Activated B cell treated with CpG ODN at 0.5 μM for 24 hours (primary cell): ENCODE measurements at regions not wholly inside any gene's neighbourhood (a gene's known extent, or its start where the extent isn't known, plus 50 kb on each side); places are given as distances from the start of the nearest gene placed in this dataset.

Experiments
- ATAC-seq: fragments of 200-7000 bp; cut with Tn5 transposase; one replicate; pipeline ENCODE4 v1.10.0; 2021; ENCODE audit warnings: low read depth, mild to moderate bottlenecking, moderate library complexity
- CTCF ChIA-PET: fragments of 350-600 bp; sonication (Branson Sonifier 250); formaldehyde crosslinking; loops from one replicate; lab custom pipeline; 2021; ENCODE audit warnings: antibody characterized with exemption; lab: Charles Lee
- POLR2A ChIA-PET: fragments of 350-600 bp; sonication (Branson Sonifier 250); formaldehyde crosslinking; loops from one replicate; lab custom pipeline; 2021; ENCODE audit warnings: antibody characterized with exemption; lab: Charles Lee
- DNase-seq: peaks from one replicate; pipeline ENCODE4 v3.0.0; 2022
- H3K27ac Mint-ChIP-seq: one replicate; pipeline ENCODE4 v1.8.0; 2020; ENCODE audit warnings: mixed read lengths
- H3K27me3 Mint-ChIP-seq: one replicate; pipeline ENCODE4 v1.8.0; 2021; ENCODE audit warnings: mixed read lengths
- H3K36me3 Mint-ChIP-seq: one replicate; pipeline ENCODE4 v1.8.0; 2021; ENCODE audit warnings: low read depth, mixed read lengths
- H3K4me1 Mint-ChIP-seq: one replicate; pipeline ENCODE4 v1.8.0; 2021; ENCODE audit warnings: mixed read lengths
- H3K4me3 Mint-ChIP-seq: one replicate; pipeline ENCODE4 v1.8.0; 2020; ENCODE audit warnings: mild to moderate bottlenecking, mixed read lengths
- H3K9me3 Mint-ChIP-seq: one replicate; pipeline ENCODE4 v1.8.0; 2020; ENCODE audit warnings: mixed read lengths
- intact Hi-C: fragments of 100-400 bp; cut with micrococcal nuclease; formaldehyde crosslinking; loops from one replicate; pipeline ENCODE4 v1.15.1; 2024
- TF ChIP-seq, protein P1 (sequence below): fragments of 200-600 bp; IDR thresholded peaks from one replicate; pipeline ENCODE4 v1.8.0; 2022; ENCODE audit warnings: antibody characterized with exemption, mild to moderate bottlenecking

GRCh38 chr2:58541511-58541910, 300.4 kb upstream of the FANCL start:
- Mint-ChIP-seq H3K27me3 (peaks cover 6% of the 10 kb centered on the region), H3K4me1 (no peaks in the 10 kb centered on the region), H3K4me3 (no peak overlapping the region), H3K9me3 (no peaks in the 10 kb centered on the region), H3K36me3 (no peaks in the 10 kb centered on the region), H3K27ac (no peak overlapping the region)
- TF ChIP-seq, protein P1, sequence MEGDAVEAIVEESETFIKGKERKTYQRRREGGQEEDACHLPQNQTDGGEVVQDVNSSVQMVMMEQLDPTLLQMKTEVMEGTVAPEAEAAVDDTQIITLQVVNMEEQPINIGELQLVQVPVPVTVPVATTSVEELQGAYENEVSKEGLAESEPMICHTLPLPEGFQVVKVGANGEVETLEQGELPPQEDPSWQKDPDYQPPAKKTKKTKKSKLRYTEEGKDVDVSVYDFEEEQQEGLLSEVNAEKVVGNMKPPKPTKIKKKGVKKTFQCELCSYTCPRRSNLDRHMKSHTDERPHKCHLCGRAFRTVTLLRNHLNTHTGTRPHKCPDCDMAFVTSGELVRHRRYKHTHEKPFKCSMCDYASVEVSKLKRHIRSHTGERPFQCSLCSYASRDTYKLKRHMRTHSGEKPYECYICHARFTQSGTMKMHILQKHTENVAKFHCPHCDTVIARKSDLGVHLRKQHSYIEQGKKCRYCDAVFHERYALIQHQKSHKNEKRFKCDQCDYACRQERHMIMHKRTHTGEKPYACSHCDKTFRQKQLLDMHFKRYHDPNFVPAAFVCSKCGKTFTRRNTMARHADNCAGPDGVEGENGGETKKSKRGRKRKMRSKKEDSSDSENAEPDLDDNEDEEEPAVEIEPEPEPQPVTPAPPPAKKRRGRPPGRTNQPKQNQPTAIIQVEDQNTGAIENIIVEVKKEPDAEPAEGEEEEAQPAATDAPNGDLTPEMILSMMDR = no peak
- ATAC-seq (no peak), DNase-seq (no peak)
- intact Hi-C loops = no loop called here
- CTCF ChIA-PET = no interaction called here
- POLR2A ChIA-PET = no interaction called here

DNA sequence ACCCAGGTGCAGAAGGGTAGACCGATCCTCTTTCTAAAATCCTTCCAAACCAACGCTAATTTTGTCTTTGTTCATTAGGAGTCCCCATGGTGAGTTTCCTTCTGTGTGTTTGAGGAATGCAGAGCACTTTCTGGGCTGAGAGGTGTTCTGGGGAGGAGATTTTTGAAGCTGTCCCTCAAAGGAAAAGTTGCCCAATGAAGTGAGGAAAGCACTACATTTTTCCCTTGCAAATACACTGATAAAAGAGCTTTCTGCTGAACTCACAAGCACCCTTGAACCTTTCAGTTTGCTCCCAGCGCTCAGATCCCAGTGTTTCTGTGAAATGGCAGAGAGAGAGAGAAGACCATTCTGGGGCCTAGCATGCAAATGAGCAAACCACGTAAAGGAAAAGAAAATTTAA, 299.6 kb upstream of the FANCL start:
- Mint-ChIP-seq H3K27ac (no peak overlapping the region), H3K4me3 (no peak overlapping the region), H3K27me3 (peaks cover 6% of the 10 kb centered on the region), H3K36me3 (no peaks in the 10 kb centered on the region), H3K9me3 (no peaks in the 10 kb centered on the region), H3K4me1 (no peaks in the 10 kb centered on the region)
- DNase-seq (no peak), ATAC-seq (no peak)
- TF ChIP-seq, protein P1 = no peak
- POLR2A ChIA-PET = no interaction called here
- CTCF ChIA-PET = no interaction called here
- intact Hi-C loops = no loop called here

DNA sequence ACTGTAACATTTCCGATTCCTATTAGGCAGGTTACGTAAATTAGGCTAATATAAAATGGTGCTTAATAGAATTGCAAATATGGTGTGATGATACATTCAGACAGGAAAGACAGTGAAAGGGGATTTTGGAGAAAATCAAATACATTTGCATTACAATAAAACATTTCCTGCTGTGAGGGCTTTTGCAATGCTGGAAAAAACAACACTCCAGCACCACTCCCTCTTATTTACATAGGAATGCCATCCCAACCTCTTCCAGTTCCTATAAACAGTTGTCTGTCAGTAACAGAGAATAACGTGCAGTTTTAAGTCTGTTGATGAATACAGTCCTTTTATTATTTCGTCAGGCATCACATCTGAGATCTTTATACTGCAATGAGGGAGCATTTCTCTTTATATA, 298.8 kb upstream of the FANCL start:
- Mint-ChIP-seq H3K27me3 (peaks cover 6% of the 10 kb centered on the region), H3K4me3 (no peak overlapping the region), H3K27ac (no peak overlapping the region), H3K4me1 (no peaks in the 10 kb centered on the region), H3K9me3 (no peaks in the 10 kb centered on the region), H3K36me3 (no peaks in the 10 kb centered on the region)
- no peak for ATAC-seq
- TF ChIP-seq, protein P1 = no peak
- ChIA-PET POLR2A (no interaction called here), CTCF (no interaction called here)
- DNase-seq = no peak
- intact Hi-C loops = no loop called here

- Mint-ChIP-seq H3K4me1 (no peaks in the 10 kb centered on the region), H3K27ac (no peak overlapping the region), H3K9me3 (no peaks in the 10 kb centered on the region), H3K27me3 (peaks cover 16% of the 10 kb centered on the region), H3K4me3 (no peak overlapping the region), H3K36me3 (no peaks in the 10 kb centered on the region)
- TF ChIP-seq, protein P1 = no peak
- DNase-seq (no peak), ATAC-seq (no peak)
- ChIA-PET POLR2A (no interaction called here), CTCF (no interaction called here)
- intact Hi-C loops = no loop called here
These were observed 294.9 kb upstream of the FANCL start for GRCh38 chr2:58535990-58536389.

GRCh38 chr2:58535182-58535581, 294.1 kb upstream of the FANCL start:
- no peak overlapping the region for H3K4me3 Mint-ChIP-seq
- TF ChIP-seq, protein P1 = no peak
- intact Hi-C loops = no loop called here
- ChIA-PET POLR2A (no interaction called here), CTCF (no interaction called here)
- H3K27ac Mint-ChIP-seq = no peak overlapping the region
- peaks cover 13% of the 10 kb centered on the region for H3K27me3 Mint-ChIP-seq
- no peaks in the 10 kb centered on the region for H3K9me3 Mint-ChIP-seq
- no peak for ATAC-seq
- no peak for DNase-seq
- no peaks in the 10 kb centered on the region for H3K36me3 Mint-ChIP-seq
- no peaks in the 10 kb centered on the region for H3K4me1 Mint-ChIP-seq
